Activated T-cell treated with anti-CD3 and anti-CD28 coated beads, Interleukin-2, amount 50 U/mL, for 48 hours (primary cell): ENCODE measurements at regions not wholly inside any gene's neighbourhood (a gene's known extent, or its start where the extent isn't known, plus 50 kb on each side); places are given as distances from the start of the nearest gene placed in this dataset.
"Not testable (repeated sequence)": the region's sequence is repeated elsewhere in the genome, so short reads cannot be mapped to it uniquely, and the experiment has no call there.

Source experiments
- DNase-seq, 2 experiments: peaks; one replicate each; pipeline ENCODE4 v3.0.0-alpha.2; 2020

DNA sequence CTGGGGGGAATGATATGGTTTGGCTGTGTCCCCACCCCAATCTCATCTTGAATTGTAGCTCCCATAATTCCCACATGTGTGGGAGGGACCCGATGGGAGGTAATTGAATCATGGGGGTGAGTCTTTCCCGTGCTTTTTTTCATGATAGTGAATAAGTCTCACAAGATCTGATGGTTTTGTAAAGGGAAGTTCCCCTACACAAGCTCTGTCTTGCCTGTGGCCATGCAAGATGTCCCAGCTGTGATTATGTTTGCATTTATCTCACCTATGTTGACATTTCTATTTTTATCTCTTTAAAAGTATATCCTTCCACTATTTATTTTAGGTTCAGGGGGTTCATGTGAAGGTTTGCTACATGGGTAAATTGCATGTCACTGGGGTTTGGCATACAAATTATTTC, 323.9 kb upstream of the GLI3 start:
- no peak for DNase-seq

GRCh38 chr7:42554932-42555331, 317.9 kb upstream of the GLI3 start:
- not testable (repeated sequence) for DNase-seq

DNA sequence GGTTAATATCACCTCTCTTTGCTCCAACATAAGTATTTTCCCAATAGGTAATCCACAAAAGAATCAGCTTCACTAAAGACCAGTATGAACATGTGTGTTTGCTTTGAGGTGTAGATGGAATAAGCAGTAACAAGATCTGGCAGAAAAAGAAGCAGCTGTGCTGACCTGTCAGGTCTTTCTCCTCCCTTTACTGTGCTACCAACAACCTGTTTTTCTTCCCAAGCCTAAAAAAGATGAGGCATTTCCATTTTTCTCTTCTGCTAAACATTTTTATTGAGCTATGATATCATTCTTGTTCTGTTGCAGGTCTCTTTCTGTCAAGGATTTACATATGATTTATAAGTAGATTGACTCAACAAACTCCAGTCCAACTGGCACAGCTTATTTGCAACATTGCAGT, 315.2 kb upstream of the GLI3 start:
- DNase-seq = no peak

DNA sequence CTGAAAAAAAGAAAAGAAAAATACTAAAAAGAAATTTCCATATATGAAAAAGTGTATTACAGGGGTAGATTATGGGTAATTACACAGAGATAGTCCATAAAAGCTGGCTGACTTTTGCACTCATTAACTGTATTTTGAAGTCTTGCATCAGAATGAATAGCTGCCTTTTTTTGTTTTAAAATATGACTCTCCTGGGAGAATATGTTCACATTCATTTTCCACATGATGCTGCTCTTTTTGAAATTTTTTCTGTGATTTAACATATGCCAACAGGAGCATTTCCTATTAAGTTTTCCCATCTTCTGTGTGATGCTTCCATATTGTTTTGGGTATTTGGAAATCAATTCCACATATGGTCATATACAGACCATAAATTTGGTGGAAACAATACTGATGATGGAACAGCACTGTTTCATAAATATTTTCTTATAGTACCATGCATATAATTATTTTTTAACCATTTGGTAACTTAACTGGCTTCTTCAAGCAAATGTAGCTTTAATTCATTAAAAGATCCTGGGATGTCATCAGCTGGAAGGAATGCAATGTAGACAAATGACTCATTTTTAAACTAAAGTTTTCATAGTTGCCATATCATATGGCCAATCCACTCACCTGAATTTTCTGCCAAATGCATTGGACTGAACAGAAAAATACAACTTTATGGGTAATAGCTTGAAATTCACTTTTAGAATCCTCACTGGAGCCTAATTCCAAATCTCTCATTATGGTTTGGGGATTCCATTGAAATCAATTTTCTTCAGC, 313.9 kb upstream of the GLI3 start:
- DNase-seq = no peak

DNA sequence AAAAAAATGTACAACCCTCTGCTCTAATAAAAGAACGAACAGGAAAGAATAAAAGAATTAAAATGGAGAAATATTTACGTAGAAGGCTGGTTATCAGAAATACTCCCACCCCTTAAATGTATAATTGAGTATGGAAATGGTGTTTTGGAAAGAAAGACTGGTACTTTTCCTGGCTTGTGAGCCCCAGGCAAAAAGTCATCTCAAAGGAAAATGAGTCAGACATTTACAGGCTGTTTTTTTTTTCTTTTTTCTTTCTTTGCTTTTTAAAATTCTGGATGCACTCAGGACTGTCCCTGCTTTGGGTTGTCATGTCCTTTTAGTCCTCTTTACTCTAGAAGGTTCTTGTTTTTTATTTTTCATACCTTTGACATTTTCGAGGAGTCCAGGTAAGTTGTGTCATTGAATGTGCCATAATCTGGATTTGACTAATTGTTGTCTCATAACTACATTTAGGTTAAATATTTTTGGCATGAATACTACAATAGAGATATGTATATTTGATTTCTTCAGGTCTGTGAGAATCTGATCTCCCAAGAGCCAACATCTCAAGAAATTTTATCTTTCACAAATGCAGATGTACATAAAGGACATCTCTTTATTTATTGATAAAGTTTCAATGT, 313.0 kb upstream of the GLI3 start:
- DNase-seq = no peak

DNA sequence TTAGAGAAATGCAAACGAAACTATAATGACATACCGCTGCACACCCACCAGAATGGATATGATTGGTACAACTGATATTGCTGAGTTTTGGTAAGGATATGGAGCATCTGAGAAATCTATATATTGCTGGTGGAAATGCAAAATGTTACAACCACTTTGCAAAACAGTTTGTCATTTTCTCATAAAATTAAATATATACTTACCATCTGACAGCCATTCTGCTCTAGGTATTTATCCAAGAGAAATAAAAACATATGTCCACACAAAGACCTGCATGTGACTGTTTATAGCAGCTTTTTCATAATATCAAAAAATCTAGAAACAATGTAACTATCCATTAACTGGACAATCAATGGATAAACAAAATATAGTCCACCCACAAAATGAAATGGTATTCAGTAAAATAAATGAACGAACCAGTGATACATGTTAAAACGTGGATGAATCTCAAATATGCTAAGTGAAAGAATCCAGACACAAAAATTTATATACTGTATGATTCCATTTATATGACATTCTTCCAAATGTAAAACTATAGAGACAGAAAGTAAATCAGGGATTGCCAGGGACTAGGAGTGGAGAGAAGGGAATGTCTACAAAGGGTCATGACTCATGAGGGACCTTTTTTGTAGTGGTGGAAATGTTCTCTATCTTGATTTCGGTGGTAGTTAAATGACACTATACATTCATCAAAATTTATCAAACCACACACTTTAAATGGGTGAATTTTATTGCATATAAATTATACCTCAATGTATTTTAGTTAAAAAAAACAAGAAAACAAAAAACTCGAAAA, 312.0 kb upstream of the GLI3 start:
- DNase-seq = no peak

DNA sequence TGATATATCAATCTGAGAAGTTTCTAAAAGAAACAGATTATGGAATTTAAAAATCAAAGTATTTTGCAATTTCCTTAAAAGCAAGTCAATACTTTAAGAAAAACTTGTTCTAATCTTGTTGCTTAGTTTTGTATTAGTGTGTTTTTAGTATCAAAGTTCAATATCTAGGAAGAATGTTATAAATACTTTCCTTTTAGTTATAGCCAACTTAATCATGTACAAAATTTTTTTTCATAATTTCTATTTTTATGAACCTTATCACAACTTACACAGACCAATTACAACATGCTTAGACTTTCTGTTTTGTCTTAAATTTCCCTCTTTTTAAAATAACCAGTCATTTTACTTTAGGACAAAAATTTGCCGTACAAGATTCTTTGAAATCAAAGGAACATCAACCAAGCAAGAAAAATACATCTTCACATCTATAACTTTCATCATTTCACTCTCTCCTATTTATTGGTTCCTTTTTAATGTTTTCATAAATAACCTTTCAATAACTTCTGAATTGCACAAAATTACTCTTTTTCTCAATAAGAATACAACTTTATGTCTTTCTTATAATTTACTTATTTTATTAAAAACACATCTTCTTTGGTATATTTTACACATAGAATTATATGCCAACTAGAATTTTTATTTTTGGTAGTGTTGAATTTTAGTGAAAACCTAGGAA, 308.2 kb upstream of the GLI3 start:
- no peak for DNase-seq

- DNase-seq = no peak
Observed at GRCh38 chr7:42543953-42544352, 306.9 kb upstream of the GLI3 start.

GRCh38 chr7:42542446-42542845, 305.4 kb upstream of the GLI3 start:
- DNase-seq = not testable (repeated sequence)

GRCh38 chr7:42534441-42534840, 297.4 kb upstream of the GLI3 start:
- DNase-seq = no peak

GRCh38 chr7:42527004-42527403, 290.0 kb upstream of the GLI3 start:
- DNase-seq = no peak

DNA sequence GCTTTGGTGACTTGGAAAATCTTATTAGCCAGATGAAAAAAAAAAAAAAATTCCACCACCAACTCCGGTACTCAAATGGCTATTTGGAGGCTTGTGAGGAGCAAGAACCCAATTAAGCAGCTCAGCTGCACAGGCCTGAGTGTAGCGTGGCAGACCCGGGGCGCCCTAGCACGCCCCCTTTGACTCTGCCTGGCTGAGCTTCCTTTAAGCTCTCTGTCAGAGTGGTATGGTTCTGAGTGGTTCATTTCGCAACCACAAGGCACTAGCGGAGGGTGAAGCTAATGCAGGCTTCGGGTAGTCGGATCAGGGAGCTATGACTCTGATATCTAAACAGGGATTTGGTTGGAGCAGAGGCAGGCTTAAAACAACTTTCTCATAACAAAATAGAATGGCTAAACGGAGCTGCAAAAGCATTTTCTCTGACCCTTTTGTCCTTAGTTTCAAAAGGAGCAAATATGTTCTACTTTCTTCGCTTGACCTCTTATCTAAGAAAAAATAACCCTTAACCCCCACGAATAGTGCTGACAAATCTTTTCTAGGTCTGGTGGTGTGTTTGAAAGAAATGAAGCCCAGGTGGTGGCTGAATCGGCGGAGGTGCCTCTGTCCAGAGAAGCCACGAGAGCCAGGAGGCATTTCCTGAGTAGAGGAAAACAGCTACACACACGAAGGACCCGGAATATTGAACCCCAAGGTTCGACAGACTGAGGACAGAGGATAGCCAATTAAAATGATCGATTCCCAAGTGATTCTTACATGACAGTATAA, 285.4 kb upstream of the GLI3 start:
- DNase-seq = no peak

DNA sequence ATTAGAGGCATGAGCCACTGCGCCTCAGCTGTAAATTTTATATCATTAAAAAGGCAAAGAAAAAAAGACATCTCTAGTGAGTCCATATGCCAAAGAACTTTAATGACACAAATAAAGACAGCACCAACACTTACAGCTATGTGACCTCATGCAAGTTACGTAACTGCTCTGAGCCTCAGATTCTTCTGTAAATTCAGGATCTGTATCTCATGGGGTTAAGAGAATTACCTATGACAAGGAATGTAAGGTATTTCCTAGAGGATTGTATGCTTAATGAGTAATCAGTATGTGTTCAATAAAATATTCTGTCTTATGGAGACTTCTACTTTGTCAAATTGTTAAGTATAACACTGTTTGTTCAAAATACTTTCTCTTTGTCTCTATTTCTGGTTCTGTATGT, 274.0 kb upstream of the GLI3 start:
- no peak for DNase-seq

DNA sequence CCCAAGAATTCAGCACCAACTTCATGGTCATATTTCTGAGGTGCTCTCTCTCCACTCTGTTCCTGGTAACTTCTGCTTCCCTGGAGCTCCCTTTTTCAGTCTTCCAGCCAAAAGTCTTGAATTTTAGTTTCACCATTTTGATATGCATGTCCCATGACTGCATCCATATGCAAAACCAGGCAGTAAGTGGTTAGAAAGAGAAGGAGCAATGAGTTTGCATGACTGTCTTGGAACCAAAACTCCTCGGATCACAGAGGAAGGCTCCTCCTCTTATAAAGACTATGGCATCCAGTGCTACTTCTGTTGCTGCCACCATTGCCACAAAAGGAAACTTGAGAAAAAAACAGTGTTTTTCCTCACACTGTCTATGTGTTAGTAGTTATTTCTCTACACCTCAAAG, 269.1 kb upstream of the GLI3 start:
- DNase-seq = no peak

DNA sequence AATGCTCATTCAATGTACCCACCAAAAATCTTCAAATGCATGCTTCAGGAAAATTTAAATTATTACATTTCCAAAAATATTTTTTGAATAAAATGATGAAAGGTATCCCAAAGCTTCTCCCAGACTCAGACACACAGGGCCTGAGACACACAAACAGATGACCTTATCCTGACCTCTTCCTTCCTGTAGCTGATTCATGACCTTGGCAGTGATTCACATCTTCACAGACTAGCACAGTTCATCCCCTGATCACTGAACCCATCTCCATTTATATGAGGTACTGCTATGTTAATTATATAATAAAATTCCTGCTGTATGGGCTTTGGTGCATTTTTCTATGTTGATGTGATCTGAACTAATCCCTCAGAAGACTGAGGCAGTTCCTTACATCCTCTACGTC, 265.0 kb upstream of the GLI3 start:
- DNase-seq = no peak

- DNase-seq = no peak
Observed at GRCh38 chr7:42495256-42495655, 258.2 kb upstream of the GLI3 start.

GRCh38 chr7:42494736-42495135, 257.7 kb upstream of the GLI3 start:
- no peak for DNase-seq

DNA sequence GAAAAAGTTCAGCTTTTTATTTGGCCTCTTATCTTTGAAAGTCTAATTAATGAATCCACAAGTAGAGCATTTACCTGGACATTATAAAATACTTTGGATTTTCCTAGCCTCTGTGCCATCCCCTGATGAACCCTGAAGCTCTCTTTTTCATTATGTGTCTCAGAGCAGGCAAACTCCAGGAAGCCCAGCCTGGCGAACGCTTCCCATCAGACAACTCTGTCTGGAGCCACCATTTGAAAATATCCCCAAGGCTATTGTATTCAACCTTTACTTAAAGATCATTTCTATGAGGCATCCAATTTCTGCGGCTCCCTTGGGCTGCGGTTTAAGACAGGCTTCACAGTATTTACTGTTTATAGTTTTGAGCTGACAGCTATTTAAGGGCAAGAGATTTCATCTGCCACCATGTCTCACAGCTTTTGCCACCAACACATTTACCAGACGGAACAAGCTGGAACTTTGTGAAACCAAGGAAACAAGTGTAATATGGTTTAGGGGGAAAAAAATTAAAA, 257.2 kb upstream of the GLI3 start:
- no peak for DNase-seq

DNA sequence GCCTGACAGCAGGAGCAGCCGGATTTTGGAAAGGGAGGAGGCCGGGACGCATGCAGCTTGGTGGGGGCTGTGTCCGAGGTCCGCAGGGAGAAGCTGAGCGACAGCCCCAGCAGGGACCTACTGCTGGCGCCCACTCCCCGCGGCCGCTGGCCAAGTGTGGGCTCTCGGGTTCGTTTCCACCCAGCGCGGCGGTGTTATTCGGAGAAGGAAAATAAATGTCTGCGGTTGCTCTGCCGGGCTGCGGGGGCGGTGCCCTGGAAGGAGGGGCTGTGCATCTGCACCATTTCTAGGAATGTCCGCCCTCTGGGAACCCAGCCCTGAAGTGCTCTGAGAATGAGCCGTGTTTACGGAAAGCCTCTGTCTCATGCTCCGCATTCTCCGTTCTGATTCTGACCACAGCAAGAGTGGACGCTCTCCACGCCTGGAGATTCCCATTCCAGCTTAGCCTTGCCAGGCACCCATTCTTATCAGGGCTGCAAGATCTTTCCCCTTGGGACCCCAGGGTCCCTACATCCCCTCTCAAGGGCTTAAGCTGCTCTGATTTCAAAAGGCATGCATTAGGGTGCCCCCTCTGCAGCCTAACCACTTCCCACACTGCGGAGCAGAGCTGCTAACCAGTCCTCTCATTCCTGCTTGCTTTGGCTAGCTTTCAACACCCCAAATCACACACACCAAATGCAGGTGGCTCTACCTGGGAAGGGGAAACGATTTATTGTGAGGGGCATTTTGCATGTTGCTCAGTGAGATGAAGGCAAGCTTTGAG, 256.6 kb upstream of the GLI3 start:
- DNase-seq = peak; percentile 19 to 22

DNA sequence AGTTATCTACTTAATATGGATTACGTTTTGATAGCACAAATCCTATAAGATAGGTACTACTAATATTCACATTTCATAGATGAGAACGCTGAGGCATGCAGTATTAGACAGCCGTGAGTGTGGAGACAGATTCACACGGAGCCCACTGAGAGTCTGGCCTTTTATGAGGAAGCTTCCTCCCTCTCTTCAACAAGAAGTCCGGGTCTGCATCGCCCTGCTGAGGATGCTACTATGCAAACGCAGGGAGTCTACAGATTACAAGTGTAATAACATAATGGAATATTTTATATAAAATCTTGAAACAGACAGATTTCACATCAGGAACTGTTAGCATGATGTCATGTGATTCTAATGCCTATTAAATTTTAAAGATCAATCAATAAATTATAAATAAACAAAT, 255.9 kb upstream of the GLI3 start:
- DNase-seq = no peak

GRCh38 chr7:42491106-42491505, 254.1 kb upstream of the GLI3 start:
- DNase-seq = no peak

GRCh38 chr7:42489299-42489698, 252.3 kb upstream of the GLI3 start:
- no peak for DNase-seq
